Nephron progenitor cell (in vitro differentiated cells): ENCODE measurements at regions not wholly inside any gene's neighbourhood (a gene's known extent, or its start where the extent isn't known, plus 50 kb on each side); places are given as distances from the start of the nearest gene placed in this dataset.
A peak's percentile ranks its signal among the peaks of the same experiment; 100 is the strongest.

Experiments
- DNase-seq: peaks from one replicate; pipeline ENCODE4 v3.0.0; 2021
- H3K27ac Mint-ChIP-seq: 2 replicates; pipeline ENCODE4 v1.8.0; 2021; ENCODE audit warnings: mild to moderate bottlenecking, moderate library complexity, mixed read lengths
- H3K27me3 Mint-ChIP-seq: 2 replicates; pipeline ENCODE4 v1.8.0; 2021; ENCODE audit warnings: mild to moderate bottlenecking, low read depth, mixed read lengths; ENCODE audit not compliant: poor library complexity
- H3K36me3 Mint-ChIP-seq: 2 replicates; pipeline ENCODE4 v1.8.0; 2021; ENCODE audit warnings: low read depth, mixed read lengths
- H3K4me1 Mint-ChIP-seq: 2 replicates; pipeline ENCODE4 v1.8.0; 2021; ENCODE audit warnings: mixed read lengths
- H3K4me3 Mint-ChIP-seq: 2 replicates; pipeline ENCODE4 v1.8.0; 2021; ENCODE audit warnings: mild to moderate bottlenecking, moderate library complexity, mixed read lengths
- H3K9me3 Mint-ChIP-seq: 2 replicates; pipeline ENCODE4 v1.8.0; 2021; ENCODE audit warnings: mild to moderate bottlenecking, moderate library complexity, mixed read lengths
- CTCF ChIP-seq: fragments of 200-600 bp; sonication (generic); IDR thresholded peaks from 2 replicates; pipeline ENCODE4 v1.5.0; 2021; ENCODE audit warnings: antibody characterized with exemption

- DNase-seq = no peak
- Mint-ChIP-seq H3K4me3 (no peak overlapping the region), H3K9me3 (no peaks in the 10 kb centered on the region), H3K27ac (no peak overlapping the region), H3K27me3 (peaks cover 4% of the 10 kb centered on the region), H3K4me1 (peaks cover 39% of the 10 kb centered on the region), H3K36me3 (peaks cover 38% of the 10 kb centered on the region)
- TF ChIP-seq CTCF = no peak
These were observed 86.7 kb downstream of the NCOR2 start for GRCh38 chr12:124480469-124481256.

GRCh38 chr12:124479680-124480468, 87.5 kb downstream of the NCOR2 start:
- peaks cover 45% of the 10 kb centered on the region for H3K36me3 Mint-ChIP-seq
- no peak overlapping the region for H3K4me3 Mint-ChIP-seq
- H3K4me1 Mint-ChIP-seq = peaks cover 39% of the 10 kb centered on the region
- H3K27ac Mint-ChIP-seq = no peak overlapping the region
- no peak for TF ChIP-seq CTCF
- H3K27me3 Mint-ChIP-seq = peaks cover 4% of the 10 kb centered on the region
- H3K9me3 Mint-ChIP-seq = peaks cover 4% of the 10 kb centered on the region
- no peak for DNase-seq

GRCh38 chr12:124478985-124479645, 88.3 kb downstream of the NCOR2 start:
- peaks cover 39% of the 10 kb centered on the region for H3K4me1 Mint-ChIP-seq
- H3K9me3 Mint-ChIP-seq = peaks cover 10% of the 10 kb centered on the region
- TF ChIP-seq CTCF = no peak
- peak overlapping the region; percentile 11 for H3K27ac Mint-ChIP-seq
- H3K36me3 Mint-ChIP-seq = peaks cover 46% of the 10 kb centered on the region
- H3K4me3 Mint-ChIP-seq = no peak overlapping the region
- H3K27me3 Mint-ChIP-seq = peaks cover 4% of the 10 kb centered on the region
- no peak for DNase-seq

GRCh38 chr12:124478416-124478815, 89.0 kb downstream of the NCOR2 start:
- peak overlapping the region; percentile 11 for H3K27ac Mint-ChIP-seq
- no peak for DNase-seq
- peaks cover 39% of the 10 kb centered on the region for H3K4me1 Mint-ChIP-seq
- H3K36me3 Mint-ChIP-seq = peaks cover 51% of the 10 kb centered on the region
- peaks cover 4% of the 10 kb centered on the region for H3K27me3 Mint-ChIP-seq
- TF ChIP-seq CTCF = no peak
- H3K9me3 Mint-ChIP-seq = peaks cover 17% of the 10 kb centered on the region
- no peak overlapping the region for H3K4me3 Mint-ChIP-seq

- H3K4me3 Mint-ChIP-seq = no peak overlapping the region
- no peak for DNase-seq
- H3K36me3 Mint-ChIP-seq = peaks cover 62% of the 10 kb centered on the region
- H3K9me3 Mint-ChIP-seq = peaks cover 28% of the 10 kb centered on the region
- peaks cover 4% of the 10 kb centered on the region for H3K27me3 Mint-ChIP-seq
- peaks cover 39% of the 10 kb centered on the region for H3K4me1 Mint-ChIP-seq
- peak overlapping the region; percentile 91 for H3K27ac Mint-ChIP-seq
- TF ChIP-seq CTCF = no peak
These were observed 90.1 kb downstream of the NCOR2 start for GRCh38 chr12:124477107-124477915.
